Pancreas (tissue), 10 donors: ENCODE measurements at regions not wholly inside any gene's neighbourhood (a gene's known extent, or its start where the extent isn't known, plus 50 kb on each side); places are given as distances from the start of the nearest gene placed in this dataset.

Source experiments
- ATAC-seq, 4 donors: fragments of 200-7000 bp; cut with Tn5 transposase; one replicate each; pipeline versions ENCODE4 v1.8.0 to v1.9.1; 2020; ENCODE audit warnings: mild to moderate bottlenecking in 4 of 4, moderate library complexity in 4 of 4
- DNase-seq, 6 donors: peaks; one replicate each; pipeline ENCODE4 v3.0.0-alpha.2; 2020
- FAIRE-seq: peaks from 2 replicates; lab custom pipeline; 2012; peaks lifted over from hg19 to GRCh38; lab: Jason Lieb, UNC
- H3K27ac ChIP-seq, 4 donors: fragments of 200-600 bp; sonication (generic); 1 replicate in 3 of 4; 2 replicates in 1 of 4; pipeline versions ENCODE4 v1.5.0 to v1.8.0; 2020
- H3K27me3 ChIP-seq, 4 donors: fragments of 200-600 bp; one replicate each; pipeline ENCODE4 v1.8.0; 2021
- H3K36me3 ChIP-seq, 3 donors: fragments of 200-600 bp; sonication (generic) in 1 of 3; one replicate each; pipeline versions ENCODE4 v1.5.0 to v1.8.0; 2020 to 2021
- H3K4me1 ChIP-seq, 3 donors: fragments of 200-600 bp; one replicate each; pipeline ENCODE4 v1.8.0; 2021
- H3K4me3 ChIP-seq, 4 donors: fragments of 200-600 bp; sonication (generic) in 2 of 4; one replicate each; pipeline versions ENCODE4 v1.5.0 to v1.8.0; 2020 to 2021
- H3K9me3 ChIP-seq, 4 donors: fragments of 200-600 bp; one replicate each; pipeline ENCODE4 v1.8.0; 2021
- CTCF ChIP-seq, 4 donors: fragments of 200-600 bp; sonication (generic) in 3 of 4; IDR thresholded peaks; one replicate each; pipeline versions ENCODE4 v1.5.0 to v1.8.0; 2021; ENCODE audit warnings: antibody characterized with exemption in 4 of 4
- WGBS, 2 donors: extraction: QIAGEN DNeasy Blood & Tissue Kit; methylation state at CpG; one replicate each; pipeline ENCODE4 v1.1.7; 2013; 5-methylcytosine and 5-hydroxymethylcytosine counted together
- intact Hi-C, 3 donors: fragments of 100-400 bp; cut with DNase I; formaldehyde crosslinking; loops; one replicate each; pipeline versions ENCODE4 v1.11.1 to v1.14.2; 2022
- donor health status: healthy with polysubstance abuse.
- donor health status: DM: no; HTN: no; CAD: no; lungs with moderate emphysema.
- donor health status: DM: no; HTN: no; CAD: no.
- donor health status: control.
- donor health status: control.
- donor health status: Bipolar disorder and iron deficiency.
- donor health status: DM: yes; HTN: yes; CAD: no.
- donor health status: DM: no; HTN: no; CAD: no.
- donor health status: DM: no; HTN: no; CAD: no.
- donor health status: DM: yes; HTN: yes; CAD: no.

- Histone ChIP-seq H3K9me3 (no peaks in the 10 kb centered on the region), H3K36me3 (no peaks in the 10 kb centered on the region), H3K27ac (no peak overlapping the region), H3K27me3 (no peaks in the 10 kb centered on the region), H3K4me1 (no peaks in the 10 kb centered on the region), H3K4me3 (no peak overlapping the region)
- intact Hi-C loops = no loop called here
- TF ChIP-seq CTCF (IDR thresholded peaks at IDR 0.05) = no peak
- ATAC-seq = no peak
- no peak for DNase-seq
- WGBS, 2 donors = 52 to 98% methylated on average over 1 of the region's 1 CpG
- FAIRE-seq = no peak
Observed at GRCh38 chr9:109981091-109981490, 201.1 kb downstream of the PALM2AKAP2 start.

GRCh38 chr9:109986521-109986991, 206.6 kb downstream of the PALM2AKAP2 start:
- no peaks in the 10 kb centered on the region for H3K27me3 ChIP-seq
- intact Hi-C loops = no loop called here
- no peak overlapping the region for H3K27ac ChIP-seq
- FAIRE-seq (no peak), DNase-seq (no peak), ATAC-seq (no peak)
- H3K9me3 ChIP-seq = no peaks in the 10 kb centered on the region
- no peaks in the 10 kb centered on the region for H3K4me1 ChIP-seq
- H3K36me3 ChIP-seq = no peaks in the 10 kb centered on the region
- H3K4me3 ChIP-seq = no peak overlapping the region
- no peak for TF ChIP-seq CTCF (IDR thresholded peaks at IDR 0.05)
- 78 to 84% methylated on average over 1 of the region's 1 CpG for WGBS, 2 donors

GRCh38 chr9:109989296-109989695, 209.3 kb downstream of the PALM2AKAP2 start:
- Histone ChIP-seq H3K9me3 (no peaks in the 10 kb centered on the region), H3K36me3 (no peaks in the 10 kb centered on the region), H3K27ac (no peak overlapping the region), H3K4me1 (no peaks in the 10 kb centered on the region), H3K4me3 (no peak overlapping the region), H3K27me3 (no peaks in the 10 kb centered on the region)
- WGBS, 2 donors = 66 to 72% methylated on average over 3 of the region's 3 CpGs
- ATAC-seq = no peak
- FAIRE-seq = no peak
- intact Hi-C loops = no loop called here
- no peak for DNase-seq
- no peak for TF ChIP-seq CTCF (IDR thresholded peaks at IDR 0.05)

- no peaks in the 10 kb centered on the region for H3K9me3 ChIP-seq
- no peak overlapping the region for H3K4me3 ChIP-seq
- no peaks in the 10 kb centered on the region for H3K4me1 ChIP-seq
- ATAC-seq (no peak), DNase-seq (no peak), FAIRE-seq (no peak)
- no peaks in the 10 kb centered on the region for H3K27me3 ChIP-seq
- H3K27ac ChIP-seq = no peak overlapping the region
- H3K36me3 ChIP-seq = no peaks in the 10 kb centered on the region
- no peak for TF ChIP-seq CTCF (IDR thresholded peaks at IDR 0.05)
- intact Hi-C loops = no loop called here
- 75 to 88% methylated on average over 4 of the region's 4 CpGs for WGBS, 2 donors
Observed at GRCh38 chr9:109990541-109990940, 210.5 kb downstream of the PALM2AKAP2 start.

- H3K27me3 ChIP-seq = no peaks in the 10 kb centered on the region
- no peak for TF ChIP-seq CTCF (IDR thresholded peaks at IDR 0.05)
- intact Hi-C loops = no loop called here
- no peaks in the 10 kb centered on the region for H3K36me3 ChIP-seq
- H3K27ac ChIP-seq = no peak overlapping the region
- 31 to 47% methylated on average over 1 of the region's 1 CpG for WGBS, 2 donors
- no peak for DNase-seq
- H3K4me1 ChIP-seq = no peaks in the 10 kb centered on the region
- H3K4me3 ChIP-seq = no peak overlapping the region
- no peak for ATAC-seq
- no peak for FAIRE-seq
- no peaks in the 10 kb centered on the region for H3K9me3 ChIP-seq
Observed at GRCh38 chr9:109992293-109992692, 212.3 kb downstream of the PALM2AKAP2 start.
